ENCODE measurements at regions not wholly inside any gene's neighbourhood (a gene's known extent, or its start where the extent isn't known, plus 50 kb on each side); places are given as distances from the start of the nearest gene placed in this dataset.

- Mint-ChIP-seq H3K36me3 (ENCODE audit: low read depth) (no peaks in the 10 kb centered on the region), H3K4me1 (peaks cover 2% of the 10 kb centered on the region; the same call in 1 of the 3 replicates)
- ATAC-seq: no peak
These were observed 249.9 kb upstream of the DNAJC19 start for GRCh38 chr3:181239441-181239840.

More at GRCh38 chr3:181239441-181239840, 249.9 kb upstream of the DNAJC19 start:
- no peak overlapping the region for H3K4me3 Mint-ChIP-seq
- Histone ChIP-seq H3K27ac (ENCODE audit: low read depth) (no peak overlapping the region), H3F3A (replicated peaks; ENCODE audit: low read depth) (no peaks in the 10 kb centered on the region), H4K20me1 (replicated peaks; ENCODE audit: insufficient read depth) (no peaks in the 10 kb centered on the region), H3K4me1 (ENCODE audit: insufficient read depth) (no peaks in the 10 kb centered on the region), H3K9me2 (ENCODE audit: insufficient read depth) (peaks cover 3% of the 10 kb centered on the region; the same call in 1 of the 2 replicates), H2AFZ (no peak overlapping the region), H3K4me2 (no peak overlapping the region), H3K27me3 (ENCODE audit: insufficient read depth) (no peaks in the 10 kb centered on the region), H3K4me3 (no peak overlapping the region), H3K79me2 (replicated peaks; ENCODE audit: insufficient read depth) (no peaks in the 10 kb centered on the region), H3K36me3 (ENCODE audit: insufficient read depth) (no peaks in the 10 kb centered on the region)
- TF ChIP-seq JUNB (IDR thresholded peaks at IDR 0.05; ENCODE audit: unreplicated experiment) (no peak), CREB1 (CRISPR knock-in tag; IDR thresholded peaks at IDR 0.05; ENCODE audit: low read depth) (no peak), EZH2 (IDR thresholded peaks at IDR 0.05; ENCODE audit: low read depth, unreplicated experiment) (no peak), NANOG (IDR thresholded peaks at IDR 0.05; ENCODE audit: borderline replicate concordance) (no peak), CTCF (conservative IDR thresholded peaks at IDR 0.05; ENCODE audit: low read depth in 2 of 2) (no peak), ZNF114 (CRISPR knock-in tag; IDR thresholded peaks at IDR 0.05) (no peak), ZNF331 (CRISPR knock-in tag; IDR thresholded peaks at IDR 0.05; ENCODE audit: low read depth) (no peak), ZNF462 (CRISPR knock-in tag; IDR thresholded peaks at IDR 0.05) (no peak), POLR2AphosphoS5 (IDR thresholded peaks at IDR 0.05; ENCODE audit: low read depth) (no peak), EZH2phosphoT487 (IDR thresholded peaks at IDR 0.05; ENCODE audit: unreplicated experiment) (no peak), REST (IDR thresholded peaks at IDR 0.05; ENCODE audit: unreplicated experiment) (no peak), ETS1 (IDR thresholded peaks at IDR 0.05) (no peak), STAT1 (IDR thresholded peaks at IDR 0.05; ENCODE audit: unreplicated experiment) (no peak)
- H3K27ac Mint-ChIP-seq: no peak overlapping the region
- no peaks in the 10 kb centered on the region for H3K27me3 Mint-ChIP-seq (ENCODE audit: insufficient read depth, low read depth, poor library complexity)
- no peak for DNase-seq (ENCODE audit: low spot score)
- no peaks in the 10 kb centered on the region for H3K9me3 Mint-ChIP-seq

Data from GM23338 (cell line).